Cardiac fibroblast (primary cell): ENCODE measurements at regions not wholly inside any gene's neighbourhood (a gene's known extent, or its start where the extent isn't known, plus 50 kb on each side); places are given as distances from the start of the nearest gene placed in this dataset.

ENCODE experiments used
- DNase-seq, 2 donors: peaks; one replicate each; pipeline versions ENCODE4 v3.0.0 to v3.0.0-alpha.2; 2010; ENCODE audit warnings: low read depth in 2 of 2
- H3K4me3 ChIP-seq, 2 donors: replicated peaks in 1 of 2; 1 replicate in 1 of 2; 2 replicates in 1 of 2; pipeline ENCODE4 v1.5.1; 2011; ENCODE audit warnings: low read depth in 2 of 2, low read length in 2 of 2, mild to moderate bottlenecking in 2 of 2, moderate library complexity in 1 of 2
- TF ChIP-seq, protein P1 (sequence below): IDR thresholded peaks from one replicate; pipeline ENCODE4 v1.5.1; 2011; ENCODE audit warnings: low read depth, mild to moderate bottlenecking, low read length, inconsistent platforms

- H3K4me3 ChIP-seq: no peak overlapping the region
- TF ChIP-seq, protein P1, sequence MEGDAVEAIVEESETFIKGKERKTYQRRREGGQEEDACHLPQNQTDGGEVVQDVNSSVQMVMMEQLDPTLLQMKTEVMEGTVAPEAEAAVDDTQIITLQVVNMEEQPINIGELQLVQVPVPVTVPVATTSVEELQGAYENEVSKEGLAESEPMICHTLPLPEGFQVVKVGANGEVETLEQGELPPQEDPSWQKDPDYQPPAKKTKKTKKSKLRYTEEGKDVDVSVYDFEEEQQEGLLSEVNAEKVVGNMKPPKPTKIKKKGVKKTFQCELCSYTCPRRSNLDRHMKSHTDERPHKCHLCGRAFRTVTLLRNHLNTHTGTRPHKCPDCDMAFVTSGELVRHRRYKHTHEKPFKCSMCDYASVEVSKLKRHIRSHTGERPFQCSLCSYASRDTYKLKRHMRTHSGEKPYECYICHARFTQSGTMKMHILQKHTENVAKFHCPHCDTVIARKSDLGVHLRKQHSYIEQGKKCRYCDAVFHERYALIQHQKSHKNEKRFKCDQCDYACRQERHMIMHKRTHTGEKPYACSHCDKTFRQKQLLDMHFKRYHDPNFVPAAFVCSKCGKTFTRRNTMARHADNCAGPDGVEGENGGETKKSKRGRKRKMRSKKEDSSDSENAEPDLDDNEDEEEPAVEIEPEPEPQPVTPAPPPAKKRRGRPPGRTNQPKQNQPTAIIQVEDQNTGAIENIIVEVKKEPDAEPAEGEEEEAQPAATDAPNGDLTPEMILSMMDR: no peak
- no peak for DNase-seq
Measured at GRCh38 chr9:129339539-129340157, 161.6 kb upstream of the IER5L start.

DNA sequence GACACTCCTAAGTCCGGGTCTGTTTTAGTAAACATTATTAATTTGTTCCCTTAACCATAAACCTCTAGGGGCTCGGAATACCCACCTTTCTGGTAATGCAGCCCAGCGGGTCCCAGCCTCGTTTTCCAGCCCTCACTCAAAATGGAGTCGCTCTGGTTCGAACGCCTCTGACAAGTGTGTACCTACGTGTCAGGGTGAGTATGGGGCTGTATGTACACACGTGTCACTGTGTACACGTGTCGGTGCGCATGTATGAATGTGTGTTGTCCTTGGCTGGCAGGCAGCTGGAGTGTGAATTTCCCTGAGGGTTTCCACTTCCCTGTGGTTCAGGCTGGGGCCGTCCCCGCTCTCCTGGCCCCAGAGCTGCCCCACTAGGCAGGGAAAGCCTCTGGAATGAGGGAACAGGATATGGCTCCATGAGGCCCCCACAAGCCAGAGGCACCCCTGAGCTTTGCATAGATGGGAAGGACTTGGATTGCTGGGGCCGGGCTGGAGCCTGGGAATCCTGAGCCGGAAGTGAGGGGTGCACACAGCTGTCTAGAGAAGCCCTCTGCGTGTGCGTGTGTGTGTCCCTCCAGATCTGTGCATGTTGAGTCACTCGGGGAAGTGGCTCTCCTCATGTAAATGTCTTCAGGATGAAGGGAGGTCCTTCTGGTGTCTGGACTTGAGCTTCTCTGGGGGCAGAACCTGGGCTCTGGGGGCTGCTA is 160.8 kb upstream of the IER5L start:
- TF ChIP-seq, protein P1: no peak
- DNase-seq: peak; percentile 51 to 55
- H3K4me3 ChIP-seq: no peak overlapping the region

GRCh38 chr9:129337336-129338140 is 159.5 kb upstream of the IER5L start:
- peak overlapping the region; percentile 17 to 18 for H3K4me3 ChIP-seq
- DNase-seq: no peak

GRCh38 chr9:129336601-129337331 is 158.7 kb upstream of the IER5L start:
- DNase-seq: peak; percentile 39 to 85
- TF ChIP-seq, protein P1: no peak
- H3K4me3 ChIP-seq: peak overlapping the region; percentile 17 to 18

More at GRCh38 chr9:129337336-129338140, 159.5 kb upstream of the IER5L start:
- TF ChIP-seq, protein P1: no peak

- TF ChIP-seq, protein P1: no peak
- H3K4me3 ChIP-seq: no peak overlapping the region
- peak; percentile 81 to 91 for DNase-seq
Measured at GRCh38 chr9:129336130-129336528, 158.1 kb upstream of the IER5L start.

- TF ChIP-seq, protein P1: no peak
- no peak overlapping the region for H3K4me3 ChIP-seq
- peak in 1 of 2 donors; percentile 65 for DNase-seq
Measured at GRCh38 chr9:129335464-129336129, 157.5 kb upstream of the IER5L start.
